HG03175 (cell line): ENCODE measurements at regions not wholly inside any gene's neighbourhood (a gene's known extent, or its start where the extent isn't known, plus 50 kb on each side); places are given as distances from the start of the nearest gene placed in this dataset.
"Not testable (repeated sequence)": the region's sequence is repeated elsewhere in the genome, so short reads cannot be mapped to it uniquely, and the experiment has no call there.

ENCODE experiments used
- ATAC-seq: cut with Tn5 transposase; IDR thresholded peaks from one replicate; pipeline ENCODE4 v1.9.1; 2021; ENCODE audit warnings: mild to moderate bottlenecking, moderate library complexity; ENCODE audit not compliant: unreplicated experiment

- ATAC-seq: no peak
Measured at GRCh38 chr4:149203256-149204001, 612.2 kb downstream of the IQCM start.

- ATAC-seq: no peak
Measured at GRCh38 chr4:149202117-149202516, 613.5 kb downstream of the IQCM start.

- ATAC-seq: no peak
Measured at GRCh38 chr4:149199594-149199993, 616.0 kb downstream of the IQCM start.

GRCh38 chr4:149194061-149194460, 621.6 kb downstream of the IQCM start:
- ATAC-seq: no peak

GRCh38 chr4:149187726-149188125, 627.9 kb downstream of the IQCM start:
- ATAC-seq: no peak

GRCh38 chr4:149183638-149184037, 632.0 kb downstream of the IQCM start:
- ATAC-seq: no peak

GRCh38 chr4:149181459-149181858, 634.2 kb downstream of the IQCM start:
- ATAC-seq: not testable (repeated sequence)

GRCh38 chr4:149176039-149176438, 639.6 kb downstream of the IQCM start:
- no peak for ATAC-seq

GRCh38 chr4:149175549-149175948, 640.1 kb downstream of the IQCM start:
- ATAC-seq: no peak

GRCh38 chr4:149173241-149174013, 642.2 kb downstream of the IQCM start:
- no peak for ATAC-seq

- ATAC-seq: no peak
Measured at GRCh38 chr4:149168645-149169044, 647.0 kb downstream of the IQCM start.

- ATAC-seq: no peak
Measured at GRCh38 chr4:149166876-149167275, 648.8 kb downstream of the IQCM start.

- no peak for ATAC-seq
Measured at GRCh38 chr4:149166365-149166764, 649.3 kb downstream of the IQCM start.

GRCh38 chr4:149164282-149164681, 651.4 kb downstream of the IQCM start:
- no peak for ATAC-seq

- no peak for ATAC-seq
Measured at GRCh38 chr4:149161247-149161646, 654.4 kb downstream of the IQCM start.

- no peak for ATAC-seq
Measured at GRCh38 chr4:149160370-149160769, 655.3 kb downstream of the IQCM start.

GRCh38 chr4:149158817-149159216, 656.8 kb downstream of the IQCM start:
- no peak for ATAC-seq

GRCh38 chr4:149145803-149146202, 669.8 kb downstream of the IQCM start:
- ATAC-seq: no peak

GRCh38 chr4:149144060-149144459, 671.6 kb downstream of the IQCM start:
- no peak for ATAC-seq

GRCh38 chr4:149141391-149141790, 674.3 kb downstream of the IQCM start:
- ATAC-seq: no peak

GRCh38 chr4:149140841-149141240, 674.8 kb downstream of the IQCM start:
- no peak for ATAC-seq

- no peak for ATAC-seq
Measured at GRCh38 chr4:149136951-149137620, 678.6 kb downstream of the IQCM start.
